Peyer's patch (tissue), 4 donors: ENCODE measurements at regions not wholly inside any gene's neighbourhood (a gene's known extent, or its start where the extent isn't known, plus 50 kb on each side); places are given as distances from the start of the nearest gene placed in this dataset.

Experiments
- CTCF ChIP-seq, 6 experiments: fragments of 450-650 bp in 4 of 6; fragments of 200-600 bp in 2 of 6; sonication (generic) in 1 of 6; IDR thresholded peaks; one replicate each; pipeline ENCODE4 v1.5.1; 2017 to 2019; ENCODE audit warnings: antibody characterized with exemption in 6 of 6, mild to moderate bottlenecking in 3 of 6, moderate library complexity in 1 of 6
- POLR2A ChIP-seq, 2 donors: fragments of 450-650 bp; IDR thresholded peaks; one replicate each; pipeline ENCODE4 v1.5.1; 2017; ENCODE audit warnings: antibody characterized with exemption in 2 of 2, mild to moderate bottlenecking in 2 of 2, moderate library complexity in 2 of 2

GRCh38 chr11:128189823-128190222 is 397.5 kb downstream of the ETS1 start:
- TF ChIP-seq CTCF (IDR thresholded peaks at IDR 0.05) = no peak
- no peak for TF ChIP-seq POLR2A (IDR thresholded peaks at IDR 0.05)
